Activated T-helper 2 cell treated with anti-CD3 and anti-CD28 coated beads, Interferon-gamma antibody, Interleukin-2, Interleukin-4, amounts not matched to agents 10 μg/mL and 5 μg/mL and 100 μg/mL, durations not matched to agents 14 hours and 24 hours and 36 hours (primary cell): ENCODE measurements at regions not wholly inside any gene's neighbourhood (a gene's known extent, or its start where the extent isn't known, plus 50 kb on each side); places are given as distances from the start of the nearest gene placed in this dataset.
"Not testable (repeated sequence)": the region's sequence is repeated elsewhere in the genome, so short reads cannot be mapped to it uniquely, and the experiment has no call there.

Source experiments
- DNase-seq: peaks from one replicate; pipeline ENCODE4 v3.0.0; 2021; ENCODE audit warnings: low spot score
- H3K27ac Mint-ChIP-seq: one replicate; pipeline ENCODE4 v1.8.0; 2021; ENCODE audit warnings: mixed read lengths
- H3K27me3 Mint-ChIP-seq: one replicate; pipeline ENCODE4 v1.8.0; 2021; ENCODE audit warnings: low read depth, mixed read lengths
- H3K36me3 Mint-ChIP-seq: one replicate; pipeline ENCODE4 v1.8.0; 2021; ENCODE audit warnings: low read depth, mixed read lengths
- H3K4me1 Mint-ChIP-seq: one replicate; pipeline ENCODE4 v1.8.0; 2021; ENCODE audit warnings: low read depth, mixed read lengths
- H3K4me3 Mint-ChIP-seq: one replicate; pipeline ENCODE4 v1.8.0; 2021; ENCODE audit warnings: low read depth, mild to moderate bottlenecking, moderate library complexity, mixed read lengths
- H3K9me3 Mint-ChIP-seq: one replicate; pipeline ENCODE4 v1.8.0; 2021; ENCODE audit warnings: mixed read lengths
- intact Hi-C: fragments of 100-400 bp; cut with micrococcal nuclease; formaldehyde crosslinking; loops from one replicate; pipeline ENCODE4 v1.15.1; 2023

DNA sequence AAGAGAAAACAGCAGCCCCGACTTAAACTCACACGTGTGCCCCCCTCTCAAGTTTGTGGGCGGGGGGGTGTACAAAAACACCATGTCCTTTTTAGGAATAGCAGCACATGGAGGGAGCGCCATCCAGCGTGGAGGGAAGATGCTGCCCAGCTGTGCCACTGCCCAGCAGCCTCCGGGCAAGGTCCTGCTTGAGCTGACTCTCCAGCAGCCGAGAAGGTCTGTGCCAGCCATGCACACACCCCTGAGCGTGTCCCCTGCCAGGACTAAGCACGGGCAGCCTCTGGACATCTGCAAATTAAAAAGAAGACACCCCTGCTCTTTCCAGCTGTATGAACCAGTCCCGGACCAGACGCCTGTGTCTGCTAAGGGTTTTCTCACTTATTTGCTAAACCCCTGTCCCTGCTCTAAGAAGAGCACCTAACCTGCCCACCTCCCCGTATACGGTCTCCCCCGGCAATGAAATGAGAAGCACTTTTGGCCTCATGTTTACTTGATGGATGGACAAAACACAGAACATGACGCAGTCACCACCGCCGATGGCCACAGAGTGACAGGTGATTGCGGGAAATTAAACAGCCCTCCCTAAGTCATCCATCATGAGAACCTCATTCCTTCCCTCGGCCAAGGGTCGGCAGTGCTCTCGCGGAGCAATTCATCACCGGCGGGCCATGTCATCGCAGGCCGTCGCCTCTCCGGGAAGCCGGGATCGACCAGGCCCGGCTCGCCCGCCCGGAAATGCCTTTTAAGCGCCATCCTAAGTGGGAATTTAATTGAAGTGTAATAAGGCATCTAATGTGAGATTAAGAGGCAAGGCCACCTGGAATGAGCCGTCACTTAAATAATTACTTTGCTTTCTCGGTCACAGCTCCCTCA, 96.9 kb downstream of the OLFM1 start:
- H3K27me3 Mint-ChIP-seq, result no peaks in the 10 kb centered on the region
- H3K36me3 Mint-ChIP-seq, result no peaks in the 10 kb centered on the region
- no peak for DNase-seq
- no peak overlapping the region for H3K27ac Mint-ChIP-seq
- intact Hi-C loops, result no loop called here
- no peaks in the 10 kb centered on the region for H3K9me3 Mint-ChIP-seq
- H3K4me3 Mint-ChIP-seq, result no peak overlapping the region
- no peaks in the 10 kb centered on the region for H3K4me1 Mint-ChIP-seq

DNA sequence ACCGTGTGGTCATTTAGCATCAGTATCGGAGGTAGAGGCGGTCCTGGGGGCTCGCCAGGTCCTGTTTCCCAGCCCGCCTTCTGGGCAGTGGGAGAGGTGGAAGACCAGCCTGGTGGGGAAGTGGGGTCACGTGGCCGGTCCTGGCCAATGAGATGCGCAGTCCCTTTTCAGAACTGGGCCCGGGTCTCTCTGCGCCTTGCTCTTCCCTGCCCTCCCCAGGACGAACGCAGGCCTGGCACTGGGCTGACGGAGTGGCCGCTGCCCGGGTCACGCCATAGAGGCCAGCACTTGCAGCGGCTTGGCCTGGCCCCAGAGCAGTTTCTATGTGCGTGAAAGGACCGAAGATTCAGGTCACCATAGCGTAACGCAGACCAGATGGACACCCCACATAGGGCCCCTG, 97.6 kb downstream of the OLFM1 start:
- Mint-ChIP-seq H3K4me3 (no peak overlapping the region), H3K9me3 (no peaks in the 10 kb centered on the region), H3K4me1 (no peaks in the 10 kb centered on the region), H3K36me3 (no peaks in the 10 kb centered on the region), H3K27me3 (no peaks in the 10 kb centered on the region), H3K27ac (no peak overlapping the region)
- intact Hi-C loops, result no loop called here
- DNase-seq, result no peak

DNA sequence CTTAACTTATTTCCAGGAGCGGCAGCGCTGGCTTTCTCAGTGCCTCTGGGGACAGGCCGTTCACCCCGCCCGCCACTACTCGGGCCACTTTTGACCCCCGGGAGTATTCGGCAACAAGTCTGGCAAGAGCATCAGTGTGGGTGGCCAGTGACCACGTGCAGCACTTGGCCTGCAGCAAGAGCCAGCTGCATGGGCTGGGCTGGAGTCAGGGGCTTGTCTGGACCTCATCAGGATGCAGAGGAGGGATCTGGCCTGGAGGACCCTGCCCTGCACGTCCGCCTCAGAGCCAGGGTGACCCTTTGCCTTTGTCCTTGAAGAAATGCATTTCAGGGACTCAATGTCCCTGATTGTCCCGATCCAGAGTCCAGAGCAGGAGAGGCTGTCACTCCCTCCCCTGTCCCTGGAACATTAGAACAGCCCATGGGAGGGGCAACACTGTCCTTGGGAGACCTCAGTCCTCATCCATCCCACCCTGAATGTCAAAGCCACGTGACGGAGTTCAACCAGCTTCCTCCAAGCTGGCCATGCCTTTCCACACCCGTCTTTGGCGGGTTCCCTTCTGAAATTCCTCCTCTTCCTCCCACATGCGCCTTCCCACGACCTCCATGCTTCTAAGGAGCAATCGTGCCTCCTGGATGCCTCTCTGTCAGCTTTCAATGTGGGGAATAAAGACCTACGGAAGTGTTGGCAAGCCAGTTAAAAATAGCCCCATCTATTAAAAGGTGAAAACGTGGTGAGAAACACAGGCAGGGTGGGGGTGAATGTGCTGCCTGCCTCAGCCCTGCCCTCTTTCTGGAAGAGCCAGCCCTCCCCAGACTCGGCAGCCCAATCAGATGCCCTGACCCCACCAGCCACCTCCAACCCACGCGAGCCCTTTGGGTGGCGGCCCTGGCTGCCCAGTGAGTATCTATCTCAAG, 99.0 kb downstream of the OLFM1 start:
- Mint-ChIP-seq H3K27ac (no peak overlapping the region), H3K4me3 (no peak overlapping the region), H3K27me3 (no peaks in the 10 kb centered on the region), H3K4me1 (no peaks in the 10 kb centered on the region), H3K9me3 (no peaks in the 10 kb centered on the region), H3K36me3 (no peaks in the 10 kb centered on the region)
- no peak for DNase-seq
- intact Hi-C loops, result no loop called here

DNA sequence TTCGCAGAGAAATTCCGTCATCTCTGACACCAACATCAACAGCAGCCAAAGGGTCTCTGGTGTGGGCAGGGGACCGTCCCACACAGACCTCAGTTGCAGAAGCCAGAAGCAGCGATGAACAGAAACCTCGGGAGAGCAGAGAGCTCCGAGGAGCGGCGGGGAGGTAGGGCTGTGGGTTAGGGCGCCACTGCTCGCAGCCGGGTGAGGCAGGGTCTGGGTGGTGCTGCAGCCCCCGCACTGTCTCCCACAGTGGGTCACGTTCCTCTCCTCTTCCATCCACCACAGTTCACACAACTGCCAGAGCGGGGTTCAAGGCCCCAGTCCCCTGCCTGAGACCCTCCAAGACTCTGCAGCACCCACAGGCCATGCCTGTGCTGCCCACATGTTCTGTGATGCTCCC, 99.9 kb downstream of the OLFM1 start:
- no peaks in the 10 kb centered on the region for H3K36me3 Mint-ChIP-seq

DNA sequence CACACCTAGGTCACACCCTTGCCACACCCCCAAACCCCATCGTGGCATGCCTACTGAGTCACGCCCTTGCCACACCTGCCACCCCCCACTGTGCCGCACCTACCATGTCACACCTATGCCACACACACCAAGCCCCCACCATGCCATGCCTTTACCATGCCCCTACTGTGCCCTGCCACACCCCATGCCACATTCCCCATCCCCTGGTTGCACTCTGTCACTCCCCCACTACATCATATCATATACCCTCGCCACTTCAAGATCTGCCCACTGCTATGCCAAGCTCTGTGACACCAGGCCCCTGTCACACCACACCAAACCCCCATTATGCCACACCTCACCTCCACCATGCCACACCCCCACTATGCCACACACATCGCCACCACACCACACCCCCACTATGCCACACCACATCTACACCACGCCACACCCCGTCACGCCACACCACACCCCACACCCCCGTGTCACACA, 101.2 kb downstream of the OLFM1 start:
- Mint-ChIP-seq H3K4me3 (no peak overlapping the region), H3K9me3 (no peaks in the 10 kb centered on the region)
- intact Hi-C loops, result no loop called here

More for the DNA sequence above, 99.9 kb downstream of the OLFM1 start:
- DNase-seq, result no peak
- no peaks in the 10 kb centered on the region for H3K9me3 Mint-ChIP-seq
- intact Hi-C loops, result no loop called here
- H3K4me1 Mint-ChIP-seq, result no peaks in the 10 kb centered on the region
- H3K27me3 Mint-ChIP-seq, result no peaks in the 10 kb centered on the region
- no peak overlapping the region for H3K4me3 Mint-ChIP-seq
- no peak overlapping the region for H3K27ac Mint-ChIP-seq

DNA sequence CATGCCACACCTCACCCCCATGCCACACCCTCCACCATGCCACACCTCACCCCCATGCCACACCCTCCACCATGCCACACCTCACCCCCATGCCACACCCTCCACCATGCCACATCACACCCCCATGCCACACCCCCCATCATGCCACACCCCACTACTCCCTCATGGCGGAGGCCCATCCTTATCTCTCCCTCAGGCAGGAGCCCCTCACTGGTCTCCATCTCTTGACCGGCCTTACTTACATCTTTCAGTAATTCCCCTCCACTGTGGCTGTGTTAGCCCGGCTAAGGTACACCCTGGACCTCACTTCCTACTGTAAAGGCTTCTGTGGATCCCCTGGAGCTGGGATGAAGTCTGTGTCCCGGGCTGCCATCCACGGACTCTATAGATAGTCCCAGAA, 102.0 kb downstream of the OLFM1 start:
- no peak overlapping the region for H3K4me3 Mint-ChIP-seq
- DNase-seq, result no peak
- H3K27me3 Mint-ChIP-seq, result no peaks in the 10 kb centered on the region
- intact Hi-C loops, result no loop called here
- no peaks in the 10 kb centered on the region for H3K36me3 Mint-ChIP-seq
- H3K4me1 Mint-ChIP-seq, result no peaks in the 10 kb centered on the region
- H3K27ac Mint-ChIP-seq, result no peak overlapping the region
- H3K9me3 Mint-ChIP-seq, result no peaks in the 10 kb centered on the region

More for the DNA sequence above, 101.2 kb downstream of the OLFM1 start:
- no peaks in the 10 kb centered on the region for H3K27me3 Mint-ChIP-seq
- no peak overlapping the region for H3K27ac Mint-ChIP-seq
- H3K36me3 Mint-ChIP-seq, result no peaks in the 10 kb centered on the region
- no peak for DNase-seq
- H3K4me1 Mint-ChIP-seq, result no peaks in the 10 kb centered on the region

DNA sequence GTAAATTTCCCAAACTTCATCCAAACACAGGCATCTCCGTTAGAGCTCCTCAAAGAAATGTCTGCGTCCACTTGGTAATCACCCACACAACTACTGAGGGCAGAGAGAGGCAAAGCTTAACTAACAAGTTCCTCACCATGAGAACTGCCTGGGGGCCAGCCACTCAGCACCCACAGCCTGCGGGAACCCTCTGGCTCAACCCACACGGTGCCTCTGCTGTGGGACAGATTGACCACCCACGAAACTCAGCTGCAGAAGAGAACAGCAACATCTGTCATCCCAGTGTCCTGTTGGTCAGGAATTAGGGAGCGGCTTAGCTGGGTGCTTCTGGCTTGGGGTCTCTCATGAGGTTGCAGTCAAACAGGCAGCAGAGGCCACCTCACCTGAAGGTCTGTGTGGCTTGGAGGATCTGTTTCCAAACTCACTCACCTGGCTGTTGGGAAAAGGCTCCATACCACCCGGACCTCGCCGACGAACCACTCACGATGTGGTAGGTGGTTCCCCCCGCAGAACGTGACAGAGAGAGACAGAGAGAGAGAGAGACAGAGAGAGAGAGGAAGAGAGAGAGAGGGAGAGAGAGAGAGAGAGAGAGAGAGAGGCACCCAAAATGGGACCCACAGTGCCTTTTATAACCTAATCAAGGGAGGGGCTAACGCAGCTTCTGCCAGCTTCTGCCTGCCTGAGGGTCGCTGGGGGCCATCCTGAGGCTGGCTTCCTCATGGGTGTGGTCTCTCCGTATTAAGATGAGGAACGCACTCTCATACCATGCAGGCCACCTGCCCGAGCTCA, 103.5 kb downstream of the OLFM1 start:
- Mint-ChIP-seq H3K4me3 (no peak overlapping the region), H3K27ac (no peak overlapping the region), H3K9me3 (no peaks in the 10 kb centered on the region), H3K4me1 (no peaks in the 10 kb centered on the region), H3K36me3 (no peaks in the 10 kb centered on the region), H3K27me3 (no peaks in the 10 kb centered on the region)
- DNase-seq, result no peak
- intact Hi-C loops, result no loop called here

DNA sequence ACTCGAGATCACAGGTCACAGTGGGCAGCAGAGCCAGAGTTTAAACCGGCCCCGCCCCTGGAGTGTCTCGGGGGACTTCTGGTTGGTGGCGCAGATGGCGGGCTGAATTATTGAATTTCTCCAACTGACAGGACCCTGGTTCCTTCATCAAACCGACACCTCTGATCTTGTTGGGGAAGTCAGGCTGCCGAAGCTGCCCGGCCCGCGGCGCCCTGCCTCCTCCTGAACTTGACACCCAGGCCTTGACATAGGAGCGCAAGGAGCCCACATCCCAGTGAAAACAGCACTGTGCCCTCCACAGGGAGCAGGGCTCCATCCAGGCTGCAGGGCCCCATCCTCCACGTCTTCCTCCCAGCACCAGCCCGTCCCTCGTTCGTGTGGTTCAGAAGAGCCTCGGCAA, 105.2 kb downstream of the OLFM1 start:
- Mint-ChIP-seq H3K9me3 (no peaks in the 10 kb centered on the region), H3K27me3 (no peaks in the 10 kb centered on the region), H3K27ac (no peak overlapping the region), H3K4me3 (no peak overlapping the region), H3K4me1 (no peaks in the 10 kb centered on the region), H3K36me3 (no peaks in the 10 kb centered on the region)
- intact Hi-C loops, result no loop called here
- no peak for DNase-seq

DNA sequence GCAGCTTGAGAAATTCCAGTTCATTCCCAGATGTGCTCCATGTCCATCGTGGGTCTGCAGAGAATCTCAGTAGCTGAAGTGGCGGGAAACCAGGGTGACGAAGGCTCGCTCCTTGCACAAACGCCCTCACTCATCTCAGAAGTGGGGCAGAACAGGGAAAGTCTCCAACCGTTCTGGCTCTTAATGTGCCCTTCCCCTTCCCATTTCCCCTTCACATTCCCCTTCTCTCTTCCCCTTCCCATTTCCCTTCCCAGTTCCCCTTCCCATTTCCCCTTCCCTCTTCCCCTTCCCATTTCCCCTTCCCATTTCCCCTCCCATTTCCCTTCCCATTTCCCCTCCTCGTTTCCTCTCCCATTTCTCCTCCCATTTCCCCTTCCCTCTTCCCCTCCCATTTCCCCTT, 108.5 kb downstream of the OLFM1 start:
- H3K9me3 Mint-ChIP-seq, DNase-seq, H3K4me1 Mint-ChIP-seq, H3K36me3 Mint-ChIP-seq, H3K27ac Mint-ChIP-seq, intact Hi-C loops, H3K4me3 Mint-ChIP-seq, H3K27me3 Mint-ChIP-seq: not testable (repeated sequence)

DNA sequence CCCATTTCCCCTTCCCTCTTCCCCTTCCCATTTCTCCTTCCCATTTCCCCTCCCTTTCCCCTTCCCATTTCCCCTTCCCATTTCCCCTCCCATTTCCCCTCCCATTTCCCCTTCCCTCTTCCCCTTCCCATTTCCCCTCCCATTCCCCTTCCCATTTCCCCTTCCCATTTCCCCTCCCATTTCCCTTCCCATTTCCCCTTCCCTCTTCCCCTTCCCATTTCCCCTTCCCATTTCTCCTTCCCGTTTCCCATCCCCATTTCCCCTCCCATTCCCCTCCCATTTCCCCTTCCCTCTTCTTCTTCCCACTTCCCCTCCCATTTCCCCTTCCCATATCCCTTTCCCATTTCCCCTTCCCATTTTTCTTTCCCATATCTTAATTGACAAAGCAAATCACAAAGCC, 109.0 kb downstream of the OLFM1 start:
- no peak overlapping the region for H3K4me3 Mint-ChIP-seq
- H3K4me1 Mint-ChIP-seq, result no peaks in the 10 kb centered on the region
- H3K36me3 Mint-ChIP-seq, result no peaks in the 10 kb centered on the region
- H3K27me3 Mint-ChIP-seq, result no peaks in the 10 kb centered on the region
- intact Hi-C loops, result no loop called here
- H3K9me3 Mint-ChIP-seq, result no peaks in the 10 kb centered on the region
- DNase-seq, result no peak
- no peak overlapping the region for H3K27ac Mint-ChIP-seq

DNA sequence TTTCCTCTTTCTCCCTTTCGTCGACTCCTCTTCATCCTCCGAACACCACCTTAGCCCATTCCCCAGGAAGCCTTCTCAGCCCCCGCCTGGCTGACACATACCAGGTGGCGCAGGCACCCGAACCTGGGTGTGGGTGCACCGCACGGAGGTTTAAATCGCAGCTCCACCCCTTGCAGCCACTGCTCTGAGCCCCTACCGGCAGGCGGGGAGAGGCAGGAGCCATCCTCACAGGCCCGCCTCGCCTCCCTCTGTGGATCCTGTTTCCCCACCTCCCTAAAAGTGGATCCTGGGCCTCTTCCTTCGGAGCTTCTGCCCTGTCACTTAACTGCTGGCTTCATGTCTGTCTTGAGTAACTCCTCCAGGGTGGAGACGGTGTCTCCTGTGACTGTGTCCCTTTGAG, 110.7 kb downstream of the OLFM1 start:
- no peaks in the 10 kb centered on the region for H3K36me3 Mint-ChIP-seq

DNA sequence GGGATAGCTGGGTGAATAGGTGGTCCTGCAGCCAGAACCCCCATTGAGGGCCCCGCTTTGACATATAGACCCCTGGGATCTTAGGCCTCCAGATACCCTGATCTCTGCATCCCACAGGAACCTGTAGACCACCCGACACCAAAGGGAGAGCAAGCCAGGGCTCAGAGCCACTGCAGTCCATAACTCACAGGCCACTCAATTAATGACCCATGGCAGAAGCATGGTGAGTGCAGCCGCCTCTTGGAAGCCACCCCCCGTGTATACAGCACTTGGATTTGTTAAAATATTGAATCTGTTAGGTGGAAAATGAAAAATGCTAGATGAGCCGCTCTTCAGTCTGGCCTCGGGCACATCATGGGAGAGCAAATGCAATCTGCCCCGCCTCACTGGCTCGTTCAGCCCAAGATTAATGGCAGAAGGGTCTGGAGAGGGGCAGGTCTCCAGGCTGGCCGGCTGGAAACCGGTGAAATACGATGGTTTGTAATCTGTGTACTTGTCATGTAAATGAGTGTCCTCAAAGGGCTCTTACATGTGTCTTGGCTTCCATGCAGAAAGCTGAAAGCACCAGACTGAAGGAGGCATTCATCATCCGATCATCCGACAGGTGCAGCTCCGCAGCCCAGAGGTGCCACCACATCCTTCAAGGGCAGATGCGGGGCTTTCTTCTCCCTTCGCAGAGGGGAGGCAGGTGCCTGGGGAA, 111.3 kb downstream of the OLFM1 start:
- intact Hi-C loops, result no loop called here
- H3K4me3 Mint-ChIP-seq, result no peak overlapping the region
- DNase-seq, result no peak
- no peaks in the 10 kb centered on the region for H3K4me1 Mint-ChIP-seq
- no peaks in the 10 kb centered on the region for H3K36me3 Mint-ChIP-seq
- no peaks in the 10 kb centered on the region for H3K27me3 Mint-ChIP-seq
- no peak overlapping the region for H3K27ac Mint-ChIP-seq
- no peaks in the 10 kb centered on the region for H3K9me3 Mint-ChIP-seq

More for the DNA sequence above, 110.7 kb downstream of the OLFM1 start:
- intact Hi-C loops, result no loop called here
- no peaks in the 10 kb centered on the region for H3K4me1 Mint-ChIP-seq
- no peaks in the 10 kb centered on the region for H3K9me3 Mint-ChIP-seq
- H3K27ac Mint-ChIP-seq, result no peak overlapping the region
- no peak overlapping the region for H3K4me3 Mint-ChIP-seq
- no peak for DNase-seq
- no peaks in the 10 kb centered on the region for H3K27me3 Mint-ChIP-seq
